ENCODE measurements at regions not wholly inside any gene's neighbourhood (a gene's known extent, or its start where the extent isn't known, plus 50 kb on each side); places are given as distances from the start of the nearest gene placed in this dataset.
"Not testable (repeated sequence)": the region's sequence is repeated elsewhere in the genome, so short reads cannot be mapped to it uniquely, and the experiment has no call there.

GRCh38 chr13:33340631-33341030 is 55.1 kb upstream of the STARD13 start:
- DNase-seq, result no peak

- no peak for DNase-seq
Measured at GRCh38 chr13:33341861-33342452, 56.4 kb upstream of the STARD13 start.

GRCh38 chr13:33345842-33346241 is 60.3 kb upstream of the STARD13 start:
- no peak for DNase-seq

GRCh38 chr13:33347861-33348260 is 62.3 kb upstream of the STARD13 start:
- DNase-seq, result no peak

GRCh38 chr13:33348366-33348765 is 62.8 kb upstream of the STARD13 start:
- no peak for DNase-seq

GRCh38 chr13:33349288-33349985 is 63.9 kb upstream of the STARD13 start:
- DNase-seq, result peak; percentile 53

- DNase-seq, result peak; percentile 63
Measured at GRCh38 chr13:33349986-33350826, 64.7 kb upstream of the STARD13 start.

- no peak for DNase-seq
Measured at GRCh38 chr13:33351319-33351718, 65.8 kb upstream of the STARD13 start.

GRCh38 chr13:33352041-33352440 is 66.5 kb upstream of the STARD13 start:
- DNase-seq, result no peak

- DNase-seq, result no peak
Measured at GRCh38 chr13:33352526-33352925, 67.0 kb upstream of the STARD13 start.

- no peak for DNase-seq
Measured at GRCh38 chr13:33353210-33353609, 67.7 kb upstream of the STARD13 start.

- no peak for DNase-seq
Measured at GRCh38 chr13:33353646-33354045, 68.1 kb upstream of the STARD13 start.

GRCh38 chr13:33355201-33355895 is 69.8 kb upstream of the STARD13 start:
- no peak for DNase-seq

- not testable (repeated sequence) for DNase-seq
Measured at GRCh38 chr13:33358076-33358475, 72.5 kb upstream of the STARD13 start.

GRCh38 chr13:33362986-33363727 is 77.6 kb upstream of the STARD13 start:
- no peak for DNase-seq

GRCh38 chr13:33364192-33364591 is 78.6 kb upstream of the STARD13 start:
- no peak for DNase-seq

GRCh38 chr13:33366469-33367062 is 81.0 kb upstream of the STARD13 start:
- DNase-seq, result no peak

- DNase-seq, result no peak
Measured at GRCh38 chr13:33367171-33367895, 81.8 kb upstream of the STARD13 start.

GRCh38 chr13:33367926-33368325 is 82.4 kb upstream of the STARD13 start:
- DNase-seq, result no peak

- DNase-seq, result no peak
Measured at GRCh38 chr13:33369073-33369472, 83.5 kb upstream of the STARD13 start.

- DNase-seq, result no peak
Measured at GRCh38 chr13:33372251-33372919, 86.8 kb upstream of the STARD13 start.

All from islet precursor cell (in vitro differentiated cells).